HG03095 (cell line): ENCODE measurements at regions not wholly inside any gene's neighbourhood (a gene's known extent, or its start where the extent isn't known, plus 50 kb on each side); places are given as distances from the start of the nearest gene placed in this dataset.

ENCODE experiments used
- ATAC-seq: cut with Tn5 transposase; IDR thresholded peaks from one replicate; pipeline ENCODE4 v1.9.1; 2021; ENCODE audit warnings: moderate library complexity; ENCODE audit not compliant: unreplicated experiment

- ATAC-seq, result no peak
These were observed 700.3 kb downstream of the CDH11 start for GRCh38 chr16:64421515-64421914.

GRCh38 chr16:64419832-64420231 lies 702.0 kb downstream of the CDH11 start:
- no peak for ATAC-seq

- ATAC-seq, result no peak
These were observed 704.1 kb downstream of the CDH11 start for GRCh38 chr16:64417711-64418227.

GRCh38 chr16:64416216-64417005 lies 705.5 kb downstream of the CDH11 start:
- no peak for ATAC-seq

GRCh38 chr16:64412578-64413280 lies 709.1 kb downstream of the CDH11 start:
- no peak for ATAC-seq

GRCh38 chr16:64410306-64410705 lies 711.6 kb downstream of the CDH11 start:
- no peak for ATAC-seq

- ATAC-seq, result no peak
These were observed 712.1 kb downstream of the CDH11 start for GRCh38 chr16:64409783-64410210.

GRCh38 chr16:64408699-64409098 lies 713.2 kb downstream of the CDH11 start:
- ATAC-seq, result no peak

- ATAC-seq, result no peak
These were observed 715.1 kb downstream of the CDH11 start for GRCh38 chr16:64406770-64407181.

GRCh38 chr16:64403352-64403751 lies 718.5 kb downstream of the CDH11 start:
- ATAC-seq, result no peak

- no peak for ATAC-seq
These were observed 723.1 kb downstream of the CDH11 start for GRCh38 chr16:64398793-64399192.

GRCh38 chr16:64397945-64398508 lies 723.8 kb downstream of the CDH11 start:
- ATAC-seq, result no peak

GRCh38 chr16:64397042-64397441 lies 724.8 kb downstream of the CDH11 start:
- ATAC-seq, result no peak

- ATAC-seq, result no peak
These were observed 727.8 kb downstream of the CDH11 start for GRCh38 chr16:64394061-64394460.

- ATAC-seq, result no peak
These were observed 729.4 kb downstream of the CDH11 start for GRCh38 chr16:64392456-64392855.

GRCh38 chr16:64391063-64391600 lies 730.7 kb downstream of the CDH11 start:
- ATAC-seq, result no peak

- no peak for ATAC-seq
These were observed 731.8 kb downstream of the CDH11 start for GRCh38 chr16:64390102-64390501.

GRCh38 chr16:64384636-64385035 lies 737.2 kb downstream of the CDH11 start:
- ATAC-seq, result no peak

GRCh38 chr16:64381979-64382378 lies 739.9 kb downstream of the CDH11 start:
- no peak for ATAC-seq

GRCh38 chr16:64380751-64381150 lies 741.1 kb downstream of the CDH11 start:
- ATAC-seq, result no peak

GRCh38 chr16:64375391-64375980 lies 746.4 kb downstream of the CDH11 start:
- ATAC-seq, result no peak
